GM12865 (cell line): ENCODE measurements at regions not wholly inside any gene's neighbourhood (a gene's known extent, or its start where the extent isn't known, plus 50 kb on each side); places are given as distances from the start of the nearest gene placed in this dataset.

ENCODE experiments used
- DNase-seq: peaks from one replicate; pipeline ENCODE4 v3.0.0; 2010; ENCODE audit warnings: low read depth
- H3K4me3 ChIP-seq: 2 replicates; pipeline ENCODE4 v1.5.1; 2011; ENCODE audit warnings: mild to moderate bottlenecking, low read depth, low read length, control low read depth
- TF ChIP-seq, protein P1 (sequence below): IDR thresholded peaks from 2 replicates; pipeline ENCODE4 v1.5.1; 2011; ENCODE audit warnings: low read length, control low read depth, low read depth, inconsistent platforms; ENCODE audit not compliant: insufficient read depth; ENCODE audit errors: missing control alignments

GRCh38 chr3:106326941-106327695, 458.3 kb upstream of the CBLB start:
- no peak for DNase-seq
- H3K4me3 ChIP-seq: no peak overlapping the region
- TF ChIP-seq, protein P1, sequence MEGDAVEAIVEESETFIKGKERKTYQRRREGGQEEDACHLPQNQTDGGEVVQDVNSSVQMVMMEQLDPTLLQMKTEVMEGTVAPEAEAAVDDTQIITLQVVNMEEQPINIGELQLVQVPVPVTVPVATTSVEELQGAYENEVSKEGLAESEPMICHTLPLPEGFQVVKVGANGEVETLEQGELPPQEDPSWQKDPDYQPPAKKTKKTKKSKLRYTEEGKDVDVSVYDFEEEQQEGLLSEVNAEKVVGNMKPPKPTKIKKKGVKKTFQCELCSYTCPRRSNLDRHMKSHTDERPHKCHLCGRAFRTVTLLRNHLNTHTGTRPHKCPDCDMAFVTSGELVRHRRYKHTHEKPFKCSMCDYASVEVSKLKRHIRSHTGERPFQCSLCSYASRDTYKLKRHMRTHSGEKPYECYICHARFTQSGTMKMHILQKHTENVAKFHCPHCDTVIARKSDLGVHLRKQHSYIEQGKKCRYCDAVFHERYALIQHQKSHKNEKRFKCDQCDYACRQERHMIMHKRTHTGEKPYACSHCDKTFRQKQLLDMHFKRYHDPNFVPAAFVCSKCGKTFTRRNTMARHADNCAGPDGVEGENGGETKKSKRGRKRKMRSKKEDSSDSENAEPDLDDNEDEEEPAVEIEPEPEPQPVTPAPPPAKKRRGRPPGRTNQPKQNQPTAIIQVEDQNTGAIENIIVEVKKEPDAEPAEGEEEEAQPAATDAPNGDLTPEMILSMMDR: no peak

DNA sequence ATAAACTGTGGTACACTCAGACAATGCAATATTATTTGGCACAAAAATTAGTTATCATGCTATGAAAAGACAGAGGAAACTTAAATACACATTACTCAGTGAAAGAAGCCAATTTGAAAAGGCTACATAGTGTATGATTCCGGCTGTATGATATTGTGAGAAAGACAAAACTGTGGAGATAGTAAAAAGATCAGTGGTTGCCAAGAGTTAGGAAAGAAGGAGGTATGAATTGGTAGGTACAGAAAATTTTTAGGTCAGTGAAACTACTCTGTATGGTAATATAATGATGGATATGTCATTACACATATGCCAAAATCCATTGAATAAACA, 458.8 kb upstream of the CBLB start:
- no peak overlapping the region for H3K4me3 ChIP-seq
- DNase-seq: no peak
- TF ChIP-seq, protein P1: no peak

DNA sequence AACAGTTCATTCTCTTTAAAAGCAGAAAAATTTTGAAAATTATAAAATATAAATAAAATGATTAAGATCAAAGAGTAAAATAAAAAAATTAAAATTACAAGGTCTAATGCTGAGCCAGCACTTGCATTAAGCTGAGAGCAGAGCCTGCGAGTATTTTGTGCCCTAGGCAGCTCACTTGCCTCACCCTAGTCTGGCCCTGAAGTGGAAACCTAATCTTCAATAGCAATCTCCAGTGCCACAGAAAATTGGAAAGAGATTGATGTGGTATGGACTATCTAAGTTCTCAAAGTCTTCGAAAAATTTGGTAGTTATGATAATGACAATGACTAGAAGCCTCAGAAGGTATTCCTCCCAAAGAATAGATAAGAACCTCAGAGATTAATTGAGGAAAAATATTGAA, 459.4 kb upstream of the CBLB start:
- DNase-seq: no peak
- TF ChIP-seq, protein P1: no peak
- H3K4me3 ChIP-seq: no peak overlapping the region

DNA sequence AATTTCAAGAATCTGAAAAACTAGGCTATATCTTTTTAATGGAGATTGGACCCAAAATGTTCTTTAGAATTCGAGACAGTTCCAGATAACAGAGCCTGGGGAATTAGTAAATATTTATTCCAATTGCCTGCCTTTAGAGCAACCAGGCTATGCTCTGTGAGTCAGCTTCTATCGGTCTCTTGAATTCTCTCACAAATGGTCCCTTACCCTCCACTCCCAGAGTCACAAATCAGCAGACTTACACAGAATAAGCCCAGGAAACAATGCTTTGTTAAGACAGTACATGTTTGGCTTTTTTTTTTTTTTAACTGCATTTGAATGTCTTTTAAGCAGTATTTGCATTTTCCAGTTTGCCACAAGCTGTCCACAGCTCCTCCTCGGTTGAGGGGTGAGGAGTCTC, 460.7 kb upstream of the CBLB start:
- TF ChIP-seq, protein P1: no peak
- no peak overlapping the region for H3K4me3 ChIP-seq
- DNase-seq: no peak

- H3K4me3 ChIP-seq: no peak overlapping the region
These were observed 462.8 kb upstream of the CBLB start for GRCh38 chr3:106331636-106332035.

GRCh38 chr3:106332129-106332528, 463.3 kb upstream of the CBLB start:
- no peak for DNase-seq
- H3K4me3 ChIP-seq: no peak overlapping the region
- TF ChIP-seq, protein P1: no peak

More at GRCh38 chr3:106331636-106332035, 462.8 kb upstream of the CBLB start:
- TF ChIP-seq, protein P1: no peak
- DNase-seq: no peak

DNA sequence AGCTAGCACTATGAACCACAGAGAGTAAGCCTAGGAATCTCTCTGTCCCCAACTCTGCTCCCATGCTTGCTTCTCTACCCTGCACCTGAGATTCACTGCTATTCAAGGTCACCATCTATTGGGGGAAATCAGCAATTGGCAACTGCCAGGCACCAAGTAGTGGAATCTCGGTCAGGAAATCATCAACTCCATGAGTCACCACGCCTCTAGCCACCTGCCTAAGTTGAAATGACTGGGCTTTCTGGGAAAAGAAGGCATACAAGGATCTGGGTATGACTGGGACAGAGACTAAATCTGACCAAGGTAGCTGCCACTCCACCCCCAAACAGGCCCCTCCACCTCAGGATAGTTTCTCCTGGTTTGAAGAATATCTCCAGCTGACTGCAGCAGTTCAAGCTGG, 464.1 kb upstream of the CBLB start:
- DNase-seq: peak; percentile 64
- H3K4me3 ChIP-seq: no peak overlapping the region
- TF ChIP-seq, protein P1: peak; percentile 3
